ENCODE measurements at regions not wholly inside any gene's neighbourhood (a gene's known extent, or its start where the extent isn't known, plus 50 kb on each side); places are given as distances from the start of the nearest gene placed in this dataset.

DNA sequence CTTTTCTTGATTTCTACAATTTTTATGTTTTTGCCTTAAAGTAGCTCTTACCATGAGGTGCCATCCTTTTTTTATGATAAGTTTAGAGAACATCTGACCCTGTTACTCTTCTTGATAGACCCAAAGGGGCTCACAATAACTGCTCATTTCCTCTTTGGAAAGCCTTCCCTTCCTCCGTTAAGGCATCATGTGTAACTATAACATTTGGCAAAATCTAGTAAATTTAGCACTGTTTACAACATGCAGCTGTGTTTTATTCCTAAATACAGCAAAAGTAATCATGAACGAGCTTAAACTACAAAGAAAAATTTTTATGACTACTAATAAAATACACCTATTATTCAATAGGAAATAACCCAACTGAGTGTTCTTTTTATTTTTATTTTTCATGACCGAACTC lies 705.1 kb downstream of the MAT2B start:
- no peak overlapping the region for H3K27ac ChIP-seq
- TF ChIP-seq, protein P1, sequence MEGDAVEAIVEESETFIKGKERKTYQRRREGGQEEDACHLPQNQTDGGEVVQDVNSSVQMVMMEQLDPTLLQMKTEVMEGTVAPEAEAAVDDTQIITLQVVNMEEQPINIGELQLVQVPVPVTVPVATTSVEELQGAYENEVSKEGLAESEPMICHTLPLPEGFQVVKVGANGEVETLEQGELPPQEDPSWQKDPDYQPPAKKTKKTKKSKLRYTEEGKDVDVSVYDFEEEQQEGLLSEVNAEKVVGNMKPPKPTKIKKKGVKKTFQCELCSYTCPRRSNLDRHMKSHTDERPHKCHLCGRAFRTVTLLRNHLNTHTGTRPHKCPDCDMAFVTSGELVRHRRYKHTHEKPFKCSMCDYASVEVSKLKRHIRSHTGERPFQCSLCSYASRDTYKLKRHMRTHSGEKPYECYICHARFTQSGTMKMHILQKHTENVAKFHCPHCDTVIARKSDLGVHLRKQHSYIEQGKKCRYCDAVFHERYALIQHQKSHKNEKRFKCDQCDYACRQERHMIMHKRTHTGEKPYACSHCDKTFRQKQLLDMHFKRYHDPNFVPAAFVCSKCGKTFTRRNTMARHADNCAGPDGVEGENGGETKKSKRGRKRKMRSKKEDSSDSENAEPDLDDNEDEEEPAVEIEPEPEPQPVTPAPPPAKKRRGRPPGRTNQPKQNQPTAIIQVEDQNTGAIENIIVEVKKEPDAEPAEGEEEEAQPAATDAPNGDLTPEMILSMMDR (IDR thresholded peaks at IDR 0.05), result no peak
- no peak for TF ChIP-seq ZFX (IDR thresholded peaks at IDR 0.05; ENCODE audit: borderline replicate concordance)

DNA sequence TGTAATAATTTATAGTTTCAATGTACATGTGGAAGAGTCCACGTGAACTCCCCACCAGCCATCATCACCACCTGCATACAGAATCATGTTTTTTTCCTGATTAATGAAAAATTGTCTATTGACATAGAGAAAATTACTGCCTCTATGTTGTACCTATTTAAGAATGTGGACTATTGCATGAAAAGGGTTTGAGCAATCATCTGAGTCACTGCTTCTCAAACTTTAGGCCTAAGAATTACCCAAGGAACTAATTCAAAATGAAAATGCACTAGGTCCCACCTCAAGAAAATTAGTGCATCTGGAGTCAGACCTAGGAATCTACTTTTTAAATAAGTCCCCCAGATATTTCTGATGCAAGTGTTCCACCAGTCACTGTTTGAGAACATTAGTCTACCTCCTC lies 709.3 kb downstream of the MAT2B start:
- H3K27ac ChIP-seq, result no peak overlapping the region
- TF ChIP-seq, protein P1 (IDR thresholded peaks at IDR 0.05), result no peak
- TF ChIP-seq ZFX (IDR thresholded peaks at IDR 0.05; ENCODE audit: borderline replicate concordance), result no peak

DNA sequence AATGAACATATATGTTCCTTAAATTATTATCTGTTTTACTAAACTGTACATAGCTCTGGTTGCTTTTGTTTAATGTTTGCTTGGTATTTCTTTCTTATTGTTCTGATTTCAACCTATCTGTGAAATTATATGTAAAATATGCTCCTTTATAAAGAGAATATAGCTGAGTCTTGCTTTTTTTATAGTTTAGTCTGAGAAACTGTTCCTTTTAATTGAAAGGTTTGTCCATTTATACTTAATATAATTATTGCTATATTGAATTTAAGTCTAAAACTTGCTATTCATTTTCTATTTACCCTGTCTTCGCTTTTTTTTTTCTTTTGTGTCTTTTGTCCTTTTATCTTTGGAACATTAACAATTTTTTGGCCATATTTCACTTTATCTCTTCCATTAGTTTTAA lies 712.0 kb downstream of the MAT2B start:
- H3K27ac ChIP-seq, result no peak overlapping the region
- no peak for TF ChIP-seq ZFX (IDR thresholded peaks at IDR 0.05; ENCODE audit: borderline replicate concordance)
- TF ChIP-seq, protein P1 (IDR thresholded peaks at IDR 0.05), result no peak

DNA sequence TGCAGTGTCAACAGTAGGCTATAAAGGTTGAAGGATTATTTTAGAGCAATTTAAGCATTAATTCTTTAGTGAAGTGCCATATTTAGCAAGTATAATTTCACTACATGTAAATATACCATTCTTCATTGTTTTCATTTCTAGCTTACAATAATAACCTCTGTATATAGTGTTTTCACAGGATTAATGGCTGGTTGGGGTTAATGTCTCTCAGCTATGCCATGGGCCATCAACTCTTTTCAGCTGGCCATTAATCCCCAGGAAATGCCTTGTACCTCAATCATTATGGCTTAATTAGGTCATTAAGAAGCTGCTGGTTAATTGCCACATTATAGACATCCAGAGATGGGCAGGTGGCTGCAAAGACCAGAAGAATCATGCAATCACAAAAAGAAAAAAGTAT lies 715.1 kb downstream of the MAT2B start:
- H3K27ac ChIP-seq, result no peak overlapping the region
- TF ChIP-seq, protein P1 (IDR thresholded peaks at IDR 0.05), result no peak
- TF ChIP-seq ZFX (IDR thresholded peaks at IDR 0.05; ENCODE audit: borderline replicate concordance), result no peak

DNA sequence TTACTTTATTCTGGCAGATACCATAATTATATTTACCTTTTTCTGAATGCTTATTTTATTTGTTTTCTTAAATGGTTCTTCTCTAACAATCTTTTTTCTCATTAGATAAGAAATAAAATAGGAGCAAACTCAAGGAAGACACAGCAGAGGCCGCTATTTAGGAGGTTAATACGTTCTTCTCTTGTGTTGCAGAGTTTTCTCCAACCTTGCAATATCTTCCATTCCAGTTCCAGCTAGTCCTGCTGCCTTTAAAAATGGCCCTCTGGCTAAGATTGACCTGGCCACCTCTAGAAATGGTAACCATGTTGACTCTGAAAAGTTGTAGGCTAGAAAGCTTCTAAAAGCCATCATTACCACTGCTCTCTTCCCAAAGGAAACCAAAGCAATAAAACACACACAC lies 718.8 kb downstream of the MAT2B start:
- TF ChIP-seq, protein P1 (IDR thresholded peaks at IDR 0.05), result no peak
- TF ChIP-seq ZFX (IDR thresholded peaks at IDR 0.05; ENCODE audit: borderline replicate concordance), result no peak
- H3K27ac ChIP-seq, result no peak overlapping the region

DNA sequence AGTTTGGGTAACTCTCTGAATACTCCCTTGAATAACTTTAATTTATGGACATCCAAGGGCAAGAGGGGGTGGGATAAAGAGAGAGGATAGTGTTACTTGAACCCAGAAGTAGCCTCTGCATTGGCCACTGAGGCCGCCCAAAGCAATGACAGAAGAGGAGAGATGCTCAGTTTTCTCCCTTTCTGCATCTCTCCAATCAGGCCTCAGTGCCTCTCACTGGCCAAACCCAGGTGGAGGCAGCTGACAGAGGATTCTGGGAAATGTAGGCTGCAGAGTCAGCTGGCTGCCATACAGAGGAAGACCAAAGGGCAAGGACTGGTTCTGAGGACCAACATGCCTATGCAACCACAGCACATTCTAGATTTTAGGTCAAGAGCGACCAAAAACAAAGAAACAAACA lies 719.4 kb downstream of the MAT2B start:
- TF ChIP-seq ZFX (IDR thresholded peaks at IDR 0.05; ENCODE audit: borderline replicate concordance), result no peak
- TF ChIP-seq, protein P1 (IDR thresholded peaks at IDR 0.05), result no peak

DNA sequence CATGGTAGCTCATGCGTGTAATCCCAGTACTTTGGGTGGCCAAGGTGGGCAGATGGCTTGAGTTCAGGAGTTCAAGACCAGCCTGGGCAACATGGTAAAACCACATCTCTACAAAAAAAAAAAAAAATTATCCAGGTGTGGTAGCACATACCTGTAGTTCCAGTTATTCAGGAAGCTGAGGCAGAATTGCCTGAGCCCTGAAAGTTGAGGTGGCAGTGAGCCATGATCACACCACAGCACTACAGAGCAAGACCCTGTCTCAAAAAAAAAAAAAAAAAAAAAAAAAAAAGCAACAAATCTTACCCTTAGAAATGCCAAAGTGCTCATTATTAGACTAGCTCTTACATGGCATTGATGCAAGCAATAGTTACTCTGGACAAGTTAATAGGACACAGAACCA lies 724.9 kb downstream of the MAT2B start:
- no peak overlapping the region for H3K27ac ChIP-seq
- TF ChIP-seq, protein P1 (IDR thresholded peaks at IDR 0.05), result no peak
- no peak for TF ChIP-seq ZFX (IDR thresholded peaks at IDR 0.05; ENCODE audit: borderline replicate concordance)

More for the DNA sequence above, 719.4 kb downstream of the MAT2B start:
- no peak overlapping the region for H3K27ac ChIP-seq
